ENCODE measurements at regions not wholly inside any gene's neighbourhood (a gene's known extent, or its start where the extent isn't known, plus 50 kb on each side); places are given as distances from the start of the nearest gene placed in this dataset.

DNA sequence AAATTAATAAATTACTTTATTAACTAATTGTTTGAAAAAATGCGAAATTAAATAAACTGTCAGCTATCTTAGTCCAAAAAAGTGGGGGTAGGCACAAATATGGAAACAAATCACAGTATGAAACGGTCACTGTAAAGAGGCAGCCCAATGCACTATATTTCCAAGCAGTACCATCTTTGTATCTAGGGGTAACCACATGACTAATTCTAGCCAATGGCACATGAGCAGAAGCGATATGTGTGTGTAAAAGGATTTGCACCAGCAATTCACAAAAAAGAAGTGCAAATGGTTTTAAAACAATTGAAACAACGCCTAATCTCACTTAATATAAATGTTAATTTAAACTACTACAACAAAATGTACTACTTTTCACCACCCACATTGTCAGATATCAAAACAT is 129.5 kb upstream of the PRNP start:
- no peak for DNase-seq

DNA sequence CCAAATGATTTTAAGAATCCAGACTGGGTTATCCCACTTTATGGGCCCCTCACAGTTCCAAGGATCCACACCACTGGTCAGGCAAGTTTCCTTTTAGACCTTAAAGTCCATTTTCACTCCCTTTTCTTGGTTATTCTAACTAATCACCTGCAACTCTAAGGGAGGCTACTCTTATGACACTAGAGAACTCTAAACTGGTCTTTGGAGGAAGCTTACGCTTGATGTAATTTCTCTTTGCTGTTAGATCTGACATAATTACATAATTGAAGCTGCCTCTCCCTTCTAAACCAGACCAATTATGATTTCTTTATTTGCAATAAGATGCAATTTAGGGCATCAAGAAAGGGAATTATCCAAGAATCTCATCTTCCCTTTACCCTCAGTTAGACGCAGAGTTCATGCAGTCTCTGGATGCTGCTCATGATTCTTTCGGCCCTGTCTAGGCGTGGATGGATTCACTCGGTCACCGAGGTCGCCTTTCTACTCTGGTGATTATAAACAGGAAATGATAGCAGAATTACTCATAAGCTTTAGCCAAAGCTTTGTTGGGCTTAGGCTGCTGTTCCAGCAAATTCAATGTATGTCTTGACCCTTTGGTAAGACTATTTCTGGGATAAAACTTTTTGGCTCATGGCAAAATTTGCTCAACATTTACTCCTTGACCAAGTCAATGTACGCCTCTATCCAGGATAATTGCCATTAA is 130.9 kb upstream of the PRNP start:
- DNase-seq = peak; percentile 73

DNA sequence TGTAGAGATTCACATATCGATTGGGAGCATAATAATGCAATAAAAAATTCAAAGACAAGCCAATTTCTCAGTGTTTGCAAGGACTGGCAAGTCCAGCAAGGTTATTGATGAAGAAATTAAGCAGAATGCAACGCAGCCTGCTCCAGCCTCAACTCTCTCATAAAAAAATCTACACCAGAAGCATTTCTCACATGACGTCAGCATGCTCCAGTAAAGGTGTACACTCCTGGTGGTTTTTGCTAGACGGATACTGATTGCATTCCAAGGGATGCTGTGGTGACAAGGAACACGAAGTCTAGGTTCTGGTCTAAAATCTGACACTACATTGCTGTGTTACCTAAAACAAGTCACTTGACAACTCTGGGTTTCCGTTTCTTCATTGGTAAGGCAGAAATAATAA is 131.9 kb upstream of the PRNP start:
- DNase-seq = no peak

DNA sequence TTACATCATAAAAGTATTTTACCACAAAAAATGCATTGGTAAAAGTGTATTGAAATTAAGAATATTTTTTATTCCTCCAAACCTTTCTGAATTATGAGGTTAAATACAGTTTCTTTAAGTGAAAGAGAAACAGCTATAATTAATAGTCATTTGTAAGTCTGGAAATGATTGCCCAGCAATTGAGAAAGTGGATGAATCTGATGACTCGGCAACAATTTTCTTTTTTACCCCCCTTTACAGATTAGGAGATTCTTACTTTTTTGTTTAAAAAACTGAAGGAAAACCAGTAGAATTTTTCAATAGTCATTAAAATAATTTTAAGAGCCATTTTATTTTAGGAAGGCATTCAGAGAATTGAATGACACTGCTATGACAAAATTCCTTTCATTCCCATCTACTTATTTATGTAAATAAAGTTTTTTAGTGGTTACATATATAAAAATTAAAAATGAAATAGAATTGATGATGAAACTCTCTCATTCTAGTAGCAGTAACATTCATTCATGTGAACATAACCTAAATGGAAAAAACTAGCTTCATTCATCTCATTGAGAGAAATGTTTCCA is 134.1 kb upstream of the PRNP start:
- peak; percentile 70 for DNase-seq

DNA sequence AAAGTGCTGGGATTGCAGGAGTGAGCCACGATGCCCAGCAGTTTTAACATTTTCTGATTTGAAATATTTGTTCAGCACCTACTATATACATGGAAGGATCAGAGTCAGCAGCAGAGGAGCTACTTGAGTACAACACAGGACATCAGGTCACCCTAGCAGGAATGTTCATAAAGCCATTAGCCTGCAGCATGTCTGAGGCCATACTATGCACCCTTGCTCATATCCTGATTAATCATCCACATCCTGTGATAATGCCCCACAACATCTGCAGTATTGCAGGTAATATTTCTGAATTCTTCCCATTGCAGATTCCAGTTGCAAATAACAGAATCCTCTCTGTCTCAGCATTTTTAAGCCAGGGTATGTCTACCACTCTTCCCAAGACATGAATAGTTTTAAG is 135.5 kb upstream of the PRNP start:
- DNase-seq = peak; percentile 52

DNA sequence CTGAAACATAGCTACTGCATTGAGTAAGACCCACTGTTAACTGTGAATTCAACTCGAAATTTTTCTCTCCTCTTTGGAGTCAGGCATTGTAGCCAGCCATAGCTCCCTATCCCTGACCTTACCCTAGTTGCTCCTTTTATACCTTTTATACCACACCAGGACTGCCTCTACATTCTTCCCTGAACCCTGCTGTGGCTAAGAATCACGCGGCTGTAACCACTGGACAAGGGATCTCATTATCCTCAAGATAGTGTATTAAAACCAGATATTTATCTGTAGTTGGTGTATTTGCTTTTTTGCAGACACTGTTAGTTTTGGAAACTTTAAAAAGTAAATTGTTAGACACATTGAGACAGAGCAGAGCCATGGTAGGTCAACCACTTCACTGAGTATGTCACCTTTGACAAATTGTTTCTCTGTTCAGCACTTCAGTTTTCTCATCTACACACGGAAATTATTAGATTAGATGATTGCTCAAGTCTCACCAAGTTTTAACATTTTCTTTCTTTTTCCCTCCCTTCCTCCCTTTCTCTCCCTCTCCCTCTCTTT is 136.5 kb upstream of the PRNP start:
- DNase-seq = no peak

DNA sequence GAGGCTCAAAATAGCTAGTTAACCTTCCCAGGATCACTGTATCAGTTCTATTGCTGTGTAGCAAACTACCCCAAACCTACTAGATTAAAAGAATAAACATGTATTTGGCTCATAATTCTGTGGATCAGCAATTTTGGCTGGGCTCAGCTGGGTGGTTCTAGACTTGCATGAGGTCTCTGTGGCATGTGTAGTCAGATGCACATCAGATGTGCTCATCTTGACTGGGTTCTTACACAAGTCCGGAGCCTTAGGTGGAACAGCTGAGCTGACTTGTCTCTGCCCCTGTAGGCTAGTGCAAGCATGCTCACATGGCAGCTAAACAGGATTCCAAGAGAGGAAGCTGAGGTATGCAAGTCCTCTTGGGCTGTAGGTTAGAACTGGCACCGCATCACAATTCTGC is 137.7 kb upstream of the PRNP start:
- no peak for DNase-seq

DNA sequence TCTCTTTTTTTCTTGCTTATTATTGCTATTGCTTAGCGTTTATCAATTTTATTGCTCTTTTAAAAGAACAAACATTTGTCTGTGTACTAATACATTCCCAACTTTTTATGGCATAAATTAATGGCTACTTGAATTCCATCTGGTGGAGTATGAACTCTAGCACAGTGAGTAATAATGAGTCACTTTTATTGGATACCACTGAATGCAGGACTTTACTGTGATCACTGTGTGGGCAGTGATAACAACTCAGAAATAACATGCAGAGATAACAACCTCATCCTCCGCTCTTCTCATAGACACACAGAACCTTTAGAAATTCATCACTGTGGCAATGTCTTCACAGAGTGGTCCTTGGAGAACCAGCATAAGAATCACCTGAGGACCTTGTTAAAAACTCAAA is 139.5 kb upstream of the PRNP start:
- peak; percentile 89 for DNase-seq

DNA sequence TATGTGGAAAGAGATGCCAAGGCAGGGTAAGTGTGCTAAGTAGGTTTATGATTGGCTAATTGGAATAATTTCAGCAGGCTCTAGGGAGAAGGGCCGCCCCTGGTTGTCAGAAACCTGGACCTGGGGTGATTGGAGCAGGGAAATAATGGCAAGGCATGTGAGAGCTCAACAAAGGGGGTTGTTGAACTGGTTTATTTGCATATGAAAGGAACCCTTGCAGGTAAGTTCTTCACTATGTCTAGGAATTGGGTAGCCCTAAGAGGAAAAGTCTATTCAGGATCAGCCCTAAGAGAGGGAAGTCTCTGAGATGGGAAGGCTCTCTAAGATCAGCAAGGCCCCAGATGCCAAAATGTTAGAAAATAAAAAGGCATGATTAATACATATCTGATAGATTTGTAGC is 139.9 kb upstream of the PRNP start:
- no peak for DNase-seq

DNA sequence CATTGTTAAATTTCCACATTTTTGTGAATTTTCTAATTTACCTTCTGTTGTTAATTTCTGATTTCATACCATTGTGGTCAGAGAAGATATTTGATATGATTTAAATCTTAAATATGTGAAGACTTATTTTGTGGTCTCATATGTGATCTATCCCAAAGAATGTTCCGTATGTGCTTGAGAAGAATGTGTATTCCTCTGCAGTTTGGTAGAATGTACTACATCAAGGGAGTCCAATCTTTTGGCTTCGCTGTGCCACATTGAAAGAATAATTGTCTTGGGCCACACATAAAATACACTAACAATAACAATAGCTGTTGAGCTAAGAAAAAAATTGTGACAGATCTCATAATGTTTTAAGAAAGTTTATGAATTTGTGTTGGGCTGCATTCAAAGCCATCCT is 140.7 kb upstream of the PRNP start:
- peak; percentile 81 for DNase-seq

DNA sequence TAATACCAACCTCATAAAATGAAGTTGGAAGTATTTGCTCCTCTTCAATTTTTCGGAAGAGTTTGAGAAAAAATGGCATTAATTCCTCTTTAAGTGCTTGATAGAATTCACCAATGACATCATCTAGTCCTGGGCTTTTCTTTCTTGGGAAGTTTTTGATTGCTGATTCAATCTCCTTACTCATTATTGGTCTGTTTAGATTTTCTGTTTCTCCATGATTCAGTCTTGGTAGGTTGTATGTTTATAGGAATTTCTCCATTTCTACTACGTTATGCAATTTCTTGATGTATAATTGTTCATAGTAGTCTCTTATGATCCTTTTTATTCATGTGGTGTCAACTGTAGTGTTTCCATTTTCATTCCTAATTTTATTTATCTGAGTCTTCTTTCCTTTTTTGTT is 141.5 kb upstream of the PRNP start:
- DNase-seq = peak; percentile 76

DNA sequence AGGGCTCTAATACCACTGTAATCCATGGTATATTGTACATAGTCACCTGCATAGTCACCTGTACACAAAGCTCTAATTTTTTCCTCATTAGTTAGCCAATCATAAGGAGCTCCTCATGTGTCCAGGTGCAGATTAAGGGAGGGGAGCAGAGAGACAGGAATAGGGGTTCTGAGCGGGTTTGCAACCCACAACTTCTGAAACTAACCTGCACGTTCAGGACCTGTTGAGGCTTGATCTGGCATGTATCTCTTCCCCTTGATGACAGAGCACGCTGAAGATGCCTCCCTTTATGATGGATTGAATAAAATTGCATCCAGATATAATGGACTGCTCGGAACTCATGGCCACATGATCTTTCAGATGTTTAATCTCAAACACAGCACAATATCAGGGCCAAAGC is 144.0 kb upstream of the PRNP start:
- no peak for DNase-seq

DNA sequence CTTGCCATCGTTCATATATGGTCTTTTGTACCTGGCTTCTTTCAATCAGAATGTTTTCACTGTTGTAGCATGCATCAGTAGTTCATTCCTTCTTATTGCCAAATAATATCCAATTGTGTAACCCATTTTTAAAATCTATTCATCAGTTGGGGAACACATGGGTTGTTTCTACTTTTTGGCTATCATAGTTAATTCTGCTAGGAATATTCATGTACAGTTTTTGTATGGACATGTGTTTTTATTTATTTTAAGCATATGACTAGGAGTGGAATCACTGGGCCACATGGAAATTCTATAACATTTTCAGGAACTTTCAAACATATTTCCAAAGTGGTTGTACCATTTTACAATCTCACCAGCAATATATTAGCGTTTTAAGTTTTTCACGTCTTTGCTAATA is 151.9 kb upstream of the PRNP start:
- DNase-seq = no peak

DNA sequence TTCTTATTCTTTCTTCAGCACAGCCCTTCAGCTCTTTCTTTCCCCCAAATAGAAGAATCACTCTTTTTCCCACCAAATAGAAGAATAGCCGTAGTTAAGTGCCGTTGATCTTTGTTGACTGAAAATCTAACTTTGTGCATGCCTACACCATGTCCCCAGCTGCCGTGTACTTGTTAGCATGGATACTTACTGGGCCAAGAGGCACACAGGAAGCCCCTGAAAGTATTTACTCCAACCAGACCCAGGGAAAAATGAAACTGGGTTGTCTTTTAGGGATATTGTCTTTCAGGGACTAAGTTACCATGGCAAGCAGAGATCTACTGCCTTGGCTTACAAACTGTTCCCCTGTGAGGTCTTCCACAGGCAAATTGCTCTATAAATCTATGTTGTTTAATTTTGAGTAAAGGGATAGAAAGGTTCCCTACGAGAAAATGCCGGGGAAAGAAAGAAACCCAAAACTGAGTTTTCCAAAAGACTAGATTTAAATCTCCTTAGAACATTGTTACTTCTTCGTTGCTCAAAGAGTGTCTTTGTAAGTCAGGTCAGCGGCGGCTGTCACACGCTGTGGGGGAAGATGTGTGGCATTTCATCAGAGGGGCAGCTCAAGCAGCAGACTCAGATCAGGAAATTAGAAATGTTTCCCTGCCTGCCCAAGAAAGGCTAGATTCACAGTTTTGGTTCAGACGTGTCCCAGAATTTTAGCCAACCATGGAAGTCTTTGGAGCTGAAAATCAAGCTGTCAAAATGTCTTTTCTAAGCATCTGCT is 152.7 kb upstream of the PRNP start:
- no peak for DNase-seq

DNA sequence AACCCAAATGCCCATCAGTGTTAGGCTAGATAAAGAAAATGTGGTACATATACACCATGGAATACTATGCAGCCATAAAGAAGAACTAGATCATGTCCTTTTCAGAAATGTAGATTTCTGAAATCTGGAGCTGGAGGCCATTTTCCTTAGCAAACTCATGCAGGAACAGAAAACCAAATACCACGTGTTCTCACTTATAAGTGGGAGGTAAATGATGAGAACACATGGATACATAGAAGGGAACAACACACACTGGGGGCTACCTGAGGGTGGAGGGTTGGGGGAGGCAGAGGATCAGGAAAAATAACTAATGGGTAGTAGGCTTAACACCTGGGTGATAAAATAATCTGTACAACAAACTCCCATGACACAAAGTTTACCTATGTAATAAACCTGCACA is 153.5 kb upstream of the PRNP start:
- DNase-seq = no peak

DNA sequence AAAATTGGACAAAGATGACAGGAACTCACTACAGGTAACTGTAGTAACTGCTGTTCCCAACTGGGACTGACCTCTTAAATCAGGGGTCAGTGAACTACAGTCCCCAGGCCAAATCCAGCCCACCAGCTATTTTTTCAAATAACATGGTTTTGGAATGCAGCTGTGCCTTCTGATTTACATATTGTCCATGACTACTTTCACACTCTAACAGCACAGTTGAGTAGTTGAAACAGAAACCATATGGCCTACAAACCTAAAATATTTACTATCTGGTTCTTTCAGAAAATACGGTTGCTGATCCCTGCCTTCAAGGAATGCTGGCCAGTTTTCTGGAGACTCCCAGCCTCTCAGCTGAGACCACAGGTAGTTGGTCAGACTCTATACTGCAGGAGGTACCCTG is 161.5 kb upstream of the PRNP start:
- no peak for DNase-seq

DNA sequence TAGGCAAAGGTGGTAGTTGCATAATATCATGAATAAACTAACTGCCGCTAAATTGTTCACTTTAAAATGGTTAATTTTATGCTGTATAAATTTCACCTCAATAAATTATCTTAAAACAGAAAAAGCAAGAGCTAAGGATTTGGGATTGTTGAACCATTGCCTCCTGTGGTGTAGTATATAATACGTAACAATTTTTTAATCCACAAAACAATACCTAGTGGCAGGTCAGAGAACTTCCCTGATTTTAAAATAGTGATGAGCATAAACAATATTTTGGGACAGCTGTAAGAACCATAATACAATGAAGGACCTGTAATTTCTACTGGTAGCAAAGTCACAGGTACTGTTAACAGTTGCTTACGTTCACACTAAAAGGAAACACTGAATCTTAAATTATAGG is 161.9 kb upstream of the PRNP start:
- no peak for DNase-seq

DNA sequence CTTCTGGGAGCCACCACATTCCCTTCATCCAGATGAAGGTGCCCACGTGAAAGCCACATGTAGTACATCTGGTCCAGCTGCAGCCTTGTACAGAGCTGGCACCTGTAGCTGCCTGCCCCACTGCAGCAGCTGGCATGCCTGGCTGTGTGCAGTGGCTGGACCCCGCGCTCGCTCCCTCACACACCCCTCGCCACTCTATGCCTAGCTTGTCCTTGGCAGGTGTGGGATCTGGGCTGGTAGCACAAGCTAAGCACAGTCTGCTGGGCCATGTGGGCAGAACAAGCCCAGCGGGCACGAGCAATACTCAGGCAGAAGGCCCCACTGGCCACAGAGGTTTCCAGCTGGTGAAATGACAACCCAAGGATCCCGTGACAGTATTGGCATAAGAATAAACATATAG is 163.9 kb upstream of the PRNP start:
- DNase-seq = no peak

DNA sequence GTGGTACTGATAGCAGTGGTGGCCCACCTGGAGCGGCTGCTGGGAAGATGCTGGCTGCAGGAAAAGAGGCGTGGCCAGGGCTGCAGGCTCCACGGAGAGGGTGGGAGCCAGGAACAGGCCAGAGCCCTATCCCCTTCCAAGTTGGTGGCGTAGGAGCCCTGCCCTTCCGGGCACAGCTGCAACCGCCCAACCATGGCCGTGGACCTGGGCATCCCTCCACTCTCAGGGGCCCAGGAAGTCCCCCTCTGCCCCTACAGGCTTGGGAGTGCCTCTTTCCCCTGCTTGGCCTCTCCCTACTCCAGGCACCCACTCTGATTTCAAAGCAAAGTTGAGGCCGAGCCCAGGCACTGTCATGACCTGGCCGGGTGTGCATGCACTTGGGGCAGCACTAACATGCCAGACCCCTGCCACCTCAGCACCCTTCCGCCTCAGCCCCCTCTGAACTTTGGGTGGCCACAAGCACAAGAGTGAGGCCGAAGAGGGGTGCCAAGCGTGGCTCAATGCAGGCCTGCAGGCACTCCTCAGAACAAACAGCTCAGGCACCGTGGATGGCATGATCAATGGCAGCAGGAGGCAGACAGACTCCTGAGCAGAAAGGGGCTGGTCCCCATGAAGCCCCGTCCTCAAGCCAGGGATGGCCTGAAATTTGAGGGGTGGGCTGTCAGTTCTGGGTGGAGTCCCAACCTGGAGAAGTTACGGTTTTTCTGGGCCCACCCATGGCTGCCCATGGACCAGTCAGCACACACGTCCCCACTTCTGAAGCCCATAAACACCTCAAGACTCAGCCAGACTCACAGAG is 164.9 kb upstream of the PRNP start:
- DNase-seq = no peak

DNA sequence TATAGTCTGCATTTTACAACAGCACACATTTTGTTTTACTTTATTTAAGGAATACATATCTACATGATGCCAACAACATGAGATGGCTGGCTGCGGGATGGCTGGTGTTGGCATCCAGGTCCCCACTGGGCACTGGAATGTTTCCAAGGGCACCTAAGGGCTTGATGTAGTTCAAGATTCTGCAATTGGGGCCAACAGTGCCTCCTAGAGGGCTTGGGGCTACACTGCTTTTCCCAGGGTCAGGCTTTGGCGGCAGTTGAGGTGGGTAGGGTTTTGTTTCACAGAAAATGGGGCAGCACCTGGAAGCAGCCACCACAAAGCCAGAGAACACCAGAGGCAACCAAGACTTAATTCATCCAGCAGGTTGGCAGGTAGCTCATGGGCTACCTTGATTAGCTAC is 166.7 kb upstream of the PRNP start:
- no peak for DNase-seq

DNA sequence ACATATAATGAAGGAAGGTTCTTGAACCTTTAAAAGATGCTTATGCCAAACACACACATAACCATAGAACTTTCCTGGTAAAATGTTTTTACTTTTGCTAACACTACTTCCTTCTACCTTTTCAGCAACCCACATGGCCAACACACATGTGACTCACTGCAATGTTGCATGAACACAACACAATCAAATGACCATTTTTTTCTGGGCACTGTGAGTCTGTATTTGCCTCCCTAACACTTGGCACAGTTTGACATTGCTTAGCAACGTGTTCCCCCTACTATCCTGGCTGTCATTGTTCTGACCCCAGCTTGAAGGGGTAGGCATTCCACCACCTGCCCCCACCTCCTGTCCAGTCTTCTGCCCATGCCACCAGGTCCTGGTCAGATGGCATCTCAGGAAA is 169.4 kb upstream of the PRNP start:
- no peak for DNase-seq

DNA sequence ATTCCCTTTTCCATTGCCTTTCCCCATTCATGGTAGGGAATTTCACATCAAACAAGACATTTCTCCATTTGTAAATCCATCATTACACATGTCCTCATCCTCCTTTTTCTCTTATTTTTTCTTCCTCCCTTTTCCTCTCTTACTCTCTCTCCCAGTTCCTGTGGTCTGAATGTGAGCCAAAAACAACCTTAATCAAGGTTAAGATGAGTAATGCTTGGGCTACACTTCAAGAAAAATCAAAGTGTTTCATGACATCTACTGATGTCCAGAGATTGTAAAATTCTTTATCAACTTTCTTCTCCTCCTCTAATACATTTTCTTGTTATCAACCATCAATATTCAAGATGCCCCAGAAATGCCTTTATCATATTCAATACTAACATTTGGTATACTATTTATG is 172.5 kb upstream of the PRNP start:
- peak; percentile 88 for DNase-seq

Measured in fibroblast of skin of back (primary cell).